Naive thymus-derived CD4-positive, alpha-beta T cell (primary cell): ENCODE measurements at regions not wholly inside any gene's neighbourhood (a gene's known extent, or its start where the extent isn't known, plus 50 kb on each side); places are given as distances from the start of the nearest gene placed in this dataset.

ENCODE experiments used
- ATAC-seq: fragments of 150-1000 bp; cut with Tn5 transposase; 2 replicates; pipeline ENCODE4 v1.10.0; 2021; ENCODE audit warnings: mild to moderate bottlenecking, moderate library complexity
- CTCF ChIA-PET: fragments of 350-600 bp; sonication (Branson Sonifier 250); formaldehyde crosslinking; loops from one replicate; lab custom pipeline; 2021; ENCODE audit warnings: antibody characterized with exemption; lab: Charles Lee
- POLR2A ChIA-PET: fragments of 350-600 bp; sonication (Branson Sonifier 250); formaldehyde crosslinking; loops from one replicate; lab custom pipeline; 2021; ENCODE audit warnings: antibody characterized with exemption, inconsistent platforms; lab: Charles Lee
- DNase-seq, 9 donors: peaks; one replicate each; pipeline versions ENCODE4 v3.0.0 to v3.0.0-alpha.2; 2020 to 2022; ENCODE audit warnings: mixed read lengths in 1 of 9
- H3K27ac ChIP-seq: one replicate; pipeline ENCODE4 v1.7.0; 2013; ENCODE audit warnings: mild to moderate bottlenecking, low read depth, low read length, moderate library complexity
- H3K27me3 ChIP-seq, 2 donors: one replicate each; pipeline ENCODE4 v1.7.0; 2013; ENCODE audit warnings: low read length in 2 of 2, mild to moderate bottlenecking in 2 of 2, moderate library complexity in 2 of 2; ENCODE audit not compliant: control insufficient read depth in 2 of 2, insufficient read depth in 2 of 2
- H3K36me3 ChIP-seq, 3 experiments: 1 replicate in 2 of 3; 2 replicates in 1 of 3; pipeline ENCODE4 v1.7.0; 2013; ENCODE audit warnings: low read length in 3 of 3, mild to moderate bottlenecking in 3 of 3, moderate library complexity in 1 of 3; ENCODE audit not compliant: insufficient read depth in 3 of 3, control insufficient read depth in 2 of 3
- H3K4me1 ChIP-seq, 2 donors: one replicate each; pipeline ENCODE4 v1.7.0; 2013; ENCODE audit warnings: low read length in 2 of 2, mild to moderate bottlenecking in 2 of 2, moderate library complexity in 1 of 2; ENCODE audit not compliant: control insufficient read depth in 2 of 2, insufficient read depth in 2 of 2
- H3K4me3 ChIP-seq: 2 replicates; pipeline ENCODE4 v1.7.0; 2013; ENCODE audit warnings: mild to moderate bottlenecking, low read length
- H3K9me3 ChIP-seq, 3 experiments: 1 replicate in 2 of 3; 2 replicates in 1 of 3; pipeline ENCODE4 v1.7.0; 2013; ENCODE audit warnings: low read length in 3 of 3; ENCODE audit not compliant: control insufficient read depth in 2 of 3
- H3K27ac Mint-ChIP-seq, 9 donors: one replicate each; pipeline ENCODE4 v1.8.0; 2020 to 2022; ENCODE audit warnings: mixed read lengths in 9 of 9, mild to moderate bottlenecking in 8 of 9, moderate library complexity in 5 of 9, inconsistent platforms in 2 of 9
- H3K27me3 Mint-ChIP-seq, 5 donors: one replicate each; pipeline ENCODE4 v1.8.0; 2021 to 2022; ENCODE audit warnings: mixed read lengths in 5 of 5, mild to moderate bottlenecking in 1 of 5
- H3K36me3 Mint-ChIP-seq, 5 donors: one replicate each; pipeline ENCODE4 v1.8.0; 2020 to 2022; ENCODE audit warnings: mixed read lengths in 5 of 5, mild to moderate bottlenecking in 3 of 5, inconsistent platforms in 1 of 5
- H3K4me1 Mint-ChIP-seq, 7 donors: one replicate each; pipeline ENCODE4 v1.8.0; 2020 to 2022; ENCODE audit warnings: mixed read lengths in 7 of 7, mild to moderate bottlenecking in 3 of 7, inconsistent platforms in 1 of 7
- H3K4me3 Mint-ChIP-seq, 10 donors: one replicate each; pipeline ENCODE4 v1.8.0; 2020 to 2022; ENCODE audit warnings: mild to moderate bottlenecking in 10 of 10, mixed read lengths in 10 of 10, moderate library complexity in 6 of 10, inconsistent platforms in 2 of 10
- H3K9me3 Mint-ChIP-seq, 11 donors: one replicate each; pipeline ENCODE4 v1.8.0; 2020 to 2022; ENCODE audit warnings: mixed read lengths in 11 of 11, mild to moderate bottlenecking in 4 of 11, inconsistent platforms in 1 of 11, moderate library complexity in 1 of 11
- intact Hi-C, 2 donors: fragments of 100-400 bp; cut with micrococcal nuclease; formaldehyde crosslinking; loops; one replicate each; pipeline ENCODE4 v1.15.1; 2023

DNA sequence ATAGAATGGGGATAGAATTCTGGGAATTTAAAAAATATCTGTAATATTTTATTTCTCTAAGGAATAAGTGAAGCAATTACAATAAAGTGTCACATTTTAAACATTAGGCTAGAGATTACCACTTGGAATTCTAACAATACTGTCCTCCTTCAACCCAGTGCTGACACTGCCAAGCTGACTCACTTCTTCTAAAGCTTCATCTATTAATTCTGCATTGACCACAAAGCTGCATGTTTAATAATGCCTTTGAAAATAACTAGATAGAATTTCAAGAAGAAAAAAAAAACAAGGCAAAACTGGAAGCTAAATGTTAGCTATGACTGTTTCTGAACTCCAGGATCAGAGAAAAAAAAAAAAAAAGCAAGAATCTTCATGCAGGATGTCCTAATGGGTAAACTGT lies 970.7 kb upstream of the FBXO33 start:
- H3K4me3 Mint-ChIP-seq: no peak overlapping the region
- CTCF ChIA-PET: no interaction called here
- no peak for DNase-seq
- H3K27me3 Mint-ChIP-seq: no peaks in the 10 kb centered on the region
- peaks cover 0 to 21% (median 0%) of the 10 kb centered on the region in 3 experiments for H3K9me3 ChIP-seq
- H3K4me1 ChIP-seq: no peaks in the 10 kb centered on the region
- no peaks in the 10 kb centered on the region for H3K36me3 ChIP-seq
- H3K4me1 Mint-ChIP-seq: no peaks in the 10 kb centered on the region
- H3K9me3 Mint-ChIP-seq: peaks cover 6 to 22% (median 12%) of the 10 kb centered on the region in 11 donors
- no peak overlapping the region for H3K27ac Mint-ChIP-seq
- POLR2A ChIA-PET: no interaction called here
- no peaks in the 10 kb centered on the region for H3K36me3 Mint-ChIP-seq
- H3K27me3 ChIP-seq: no peaks in the 10 kb centered on the region
- ATAC-seq: no peak
- intact Hi-C loops: no loop called here
- no peak overlapping the region for H3K4me3 ChIP-seq
- H3K27ac ChIP-seq: no peak overlapping the region

DNA sequence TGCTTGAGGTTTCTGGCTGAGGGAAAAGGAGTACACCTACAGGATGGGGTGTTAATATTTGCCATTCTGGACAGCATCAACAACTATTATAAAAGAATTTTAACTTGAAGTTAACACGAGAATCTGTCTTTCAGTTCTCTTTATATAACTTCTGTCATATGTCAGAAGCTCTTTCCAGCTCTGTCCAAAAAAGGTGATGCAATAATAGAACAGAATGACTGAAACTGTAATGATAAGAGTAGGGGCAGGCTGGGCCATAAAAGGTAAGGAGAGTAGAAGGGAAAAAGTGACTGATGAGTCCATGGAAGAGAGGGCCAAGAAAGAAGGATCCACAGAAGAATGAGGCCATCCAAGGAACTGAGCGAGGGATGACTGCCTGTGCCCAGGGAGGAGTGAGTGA lies 966.7 kb upstream of the FBXO33 start:
- CTCF ChIA-PET: no interaction called here
- H3K4me1 ChIP-seq: no peaks in the 10 kb centered on the region
- no peak overlapping the region for H3K27ac Mint-ChIP-seq
- no peaks in the 10 kb centered on the region for H3K36me3 ChIP-seq
- ATAC-seq (no peak), DNase-seq (no peak)
- POLR2A ChIA-PET: no interaction called here
- no peak overlapping the region for H3K27ac ChIP-seq
- H3K4me3 Mint-ChIP-seq: no peak overlapping the region
- H3K27me3 Mint-ChIP-seq: no peaks in the 10 kb centered on the region
- H3K27me3 ChIP-seq: no peaks in the 10 kb centered on the region
- intact Hi-C loops: no loop called here
- no peaks in the 10 kb centered on the region for H3K4me1 Mint-ChIP-seq
- H3K9me3 Mint-ChIP-seq: peaks cover 0 to 8% (median 0%) of the 10 kb centered on the region in 11 donors
- no peaks in the 10 kb centered on the region for H3K9me3 ChIP-seq
- H3K36me3 Mint-ChIP-seq: no peaks in the 10 kb centered on the region
- H3K4me3 ChIP-seq: no peak overlapping the region

DNA sequence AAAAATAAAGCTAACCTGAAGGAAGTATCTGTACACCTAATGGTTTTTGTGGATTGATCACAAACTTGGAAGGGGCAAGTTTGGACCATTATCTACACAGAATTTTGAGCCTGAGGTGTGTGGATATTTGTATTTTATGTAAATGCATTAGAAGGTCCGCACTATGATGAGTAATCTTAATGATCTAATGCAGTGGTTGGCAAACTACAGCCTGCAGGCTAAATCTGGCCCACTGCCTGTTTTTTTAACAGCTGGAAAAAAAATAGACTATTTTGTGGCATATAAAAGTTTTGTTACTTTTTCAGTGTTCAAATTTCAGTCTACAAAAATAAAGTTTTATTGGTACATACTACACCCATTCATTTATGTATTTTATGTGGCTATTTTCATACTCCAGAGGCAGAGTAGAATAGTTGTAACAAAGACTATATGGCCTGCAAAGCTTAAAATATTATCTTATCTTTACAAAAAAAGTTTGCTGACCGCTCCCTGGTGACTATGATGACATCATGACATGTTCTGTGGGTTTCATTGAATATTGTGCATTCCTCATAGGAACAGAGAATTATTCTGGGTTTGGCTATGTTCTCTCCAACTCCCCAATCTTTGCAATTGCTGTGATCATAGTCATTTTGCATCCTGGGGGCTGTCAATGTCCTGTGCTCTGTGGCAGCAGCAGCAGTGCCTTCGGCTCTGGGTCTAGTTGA lies 962.6 kb upstream of the FBXO33 start:
- intact Hi-C loops: no loop called here
- POLR2A ChIA-PET: no interaction called here
- Histone ChIP-seq H3K27ac (no peak overlapping the region), H3K4me1 (no peaks in the 10 kb centered on the region), H3K4me3 (no peak overlapping the region), H3K36me3 (no peaks in the 10 kb centered on the region), H3K9me3 (no peaks in the 10 kb centered on the region), H3K27me3 (no peaks in the 10 kb centered on the region)
- DNase-seq (no peak), ATAC-seq (no peak)
- Mint-ChIP-seq H3K27ac (no peak overlapping the region), H3K27me3 (no peaks in the 10 kb centered on the region), H3K36me3 (no peaks in the 10 kb centered on the region), H3K4me3 (no peak overlapping the region), H3K4me1 (no peaks in the 10 kb centered on the region), H3K9me3 (peaks cover 0 to 8% (median 0%) of the 10 kb centered on the region in 11 donors)
- CTCF ChIA-PET: no interaction called here

DNA sequence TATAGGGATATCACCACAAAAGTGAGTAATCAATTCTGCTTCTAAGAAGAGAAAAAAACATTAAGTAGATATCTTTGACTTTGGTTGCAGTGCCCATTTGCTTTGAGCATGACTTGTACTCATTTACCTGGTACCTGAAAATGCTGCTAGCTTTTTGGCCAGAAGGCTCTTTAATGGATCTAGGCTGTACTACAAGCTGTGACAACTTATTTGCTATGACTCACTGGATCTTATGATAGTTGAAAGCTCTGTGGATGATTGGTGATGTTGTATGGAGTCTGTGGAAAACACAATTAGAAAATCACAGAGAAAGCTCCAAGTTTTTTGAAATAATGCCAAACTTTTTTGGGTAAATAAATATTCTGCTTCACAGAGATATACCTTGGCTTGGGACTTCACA lies 960.9 kb upstream of the FBXO33 start:
- H3K4me3 ChIP-seq: no peak overlapping the region
- no peaks in the 10 kb centered on the region for H3K4me1 ChIP-seq
- H3K4me1 Mint-ChIP-seq: no peaks in the 10 kb centered on the region
- H3K9me3 ChIP-seq: no peaks in the 10 kb centered on the region
- H3K9me3 Mint-ChIP-seq: peaks cover 0 to 8% (median 0%) of the 10 kb centered on the region in 11 donors
- no peaks in the 10 kb centered on the region for H3K36me3 Mint-ChIP-seq
- POLR2A ChIA-PET: no interaction called here
- no peak overlapping the region for H3K27ac ChIP-seq
- H3K27me3 Mint-ChIP-seq: no peaks in the 10 kb centered on the region
- no peak for ATAC-seq
- H3K4me3 Mint-ChIP-seq: no peak overlapping the region
- DNase-seq: no peak
- no peak overlapping the region for H3K27ac Mint-ChIP-seq
- H3K27me3 ChIP-seq: no peaks in the 10 kb centered on the region
- no peaks in the 10 kb centered on the region for H3K36me3 ChIP-seq
- intact Hi-C loops: no loop called here
- CTCF ChIA-PET: no interaction called here

DNA sequence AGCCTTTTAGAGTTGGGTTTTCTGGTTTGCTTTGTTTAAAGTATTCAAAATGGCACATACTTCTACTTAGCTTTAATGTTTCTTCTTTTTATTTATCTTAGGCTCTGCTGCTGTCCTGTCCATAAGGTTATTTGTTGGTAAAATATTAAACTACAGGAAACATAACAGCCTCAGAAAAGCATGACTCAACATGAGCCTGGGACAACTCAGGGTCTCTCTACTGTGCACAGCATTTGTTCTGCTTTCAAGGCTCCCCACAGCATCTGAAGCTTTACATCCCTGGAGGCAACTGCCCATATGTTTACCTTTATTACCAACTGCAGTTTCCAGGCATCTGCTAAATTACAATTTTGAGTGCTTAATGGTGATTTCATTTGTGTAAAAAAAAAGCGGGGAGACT lies 954.2 kb upstream of the FBXO33 start:
- Histone ChIP-seq H3K9me3 (no peaks in the 10 kb centered on the region), H3K27me3 (no peaks in the 10 kb centered on the region), H3K4me1 (no peaks in the 10 kb centered on the region), H3K27ac (no peak overlapping the region), H3K36me3 (no peaks in the 10 kb centered on the region), H3K4me3 (no peak overlapping the region)
- intact Hi-C loops: no loop called here
- Mint-ChIP-seq H3K27me3 (peaks cover 0 to 5% (median 0%) of the 10 kb centered on the region in 5 donors), H3K27ac (no peak overlapping the region), H3K36me3 (no peaks in the 10 kb centered on the region), H3K4me3 (no peak overlapping the region), H3K4me1 (no peaks in the 10 kb centered on the region), H3K9me3 (peaks cover 0 to 11% (median 0%) of the 10 kb centered on the region in 11 donors)
- DNase-seq: no peak
- CTCF ChIA-PET: no interaction called here
- POLR2A ChIA-PET: no interaction called here
- no peak for ATAC-seq

DNA sequence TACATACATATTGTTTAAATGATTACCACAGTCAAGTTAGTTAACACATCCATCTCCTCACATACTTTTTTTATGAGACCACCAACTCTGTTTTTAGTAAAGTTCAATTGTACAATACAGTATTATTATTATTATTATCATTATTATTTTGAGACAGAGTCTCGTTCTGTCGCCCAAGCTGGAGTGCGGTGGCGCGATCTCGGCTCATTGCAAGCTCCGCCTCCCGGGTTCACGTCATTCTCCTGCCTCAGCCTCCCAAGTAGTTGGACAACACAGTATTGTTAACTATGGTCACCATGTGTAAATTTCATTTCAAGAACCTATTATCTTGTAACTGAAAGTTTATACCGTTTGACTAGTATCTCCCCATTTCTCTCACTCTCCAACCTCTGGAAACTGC lies 942.0 kb upstream of the FBXO33 start:
- Histone ChIP-seq H3K36me3 (no peaks in the 10 kb centered on the region), H3K27ac (no peak overlapping the region), H3K27me3 (no peaks in the 10 kb centered on the region), H3K4me3 (no peak overlapping the region), H3K9me3 (no peaks in the 10 kb centered on the region), H3K4me1 (no peaks in the 10 kb centered on the region)
- ChIA-PET CTCF (no interaction called here), POLR2A (no interaction called here)
- H3K27me3 Mint-ChIP-seq: no peaks in the 10 kb centered on the region
- H3K9me3 Mint-ChIP-seq: peaks cover 0 to 6% (median 2%) of the 10 kb centered on the region in 11 donors
- H3K36me3 Mint-ChIP-seq: no peaks in the 10 kb centered on the region
- DNase-seq: no peak
- H3K4me1 Mint-ChIP-seq: no peaks in the 10 kb centered on the region
- intact Hi-C loops: no loop called here
- H3K4me3 Mint-ChIP-seq: no peak overlapping the region
- no peak for ATAC-seq
- no peak overlapping the region for H3K27ac Mint-ChIP-seq

DNA sequence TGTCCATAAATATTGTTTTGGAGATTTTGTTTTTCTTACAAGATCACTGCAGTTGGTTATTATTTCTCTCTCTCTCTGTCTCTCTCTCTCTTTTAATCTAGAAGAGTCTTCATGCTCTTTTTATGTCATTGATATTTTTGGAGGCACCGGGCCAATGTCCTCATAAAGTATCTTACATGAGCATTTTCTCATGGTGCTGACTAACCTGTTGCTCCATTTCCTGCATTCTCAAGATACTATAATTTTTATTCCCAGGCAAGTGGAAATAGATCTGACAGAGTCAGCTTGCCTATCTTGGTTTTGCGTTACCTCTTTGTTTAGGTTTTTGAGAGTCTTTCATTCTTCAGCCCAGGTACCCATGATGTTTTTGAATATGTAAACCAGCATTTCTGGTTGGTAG lies 938.8 kb upstream of the FBXO33 start:
- H3K36me3 Mint-ChIP-seq: no peaks in the 10 kb centered on the region
- H3K36me3 ChIP-seq: no peaks in the 10 kb centered on the region
- peaks cover 0 to 14% (median 2%) of the 10 kb centered on the region in 11 donors for H3K9me3 Mint-ChIP-seq
- intact Hi-C loops: no loop called here
- no peaks in the 10 kb centered on the region for H3K27me3 ChIP-seq
- no peak overlapping the region for H3K27ac ChIP-seq
- no peak overlapping the region for H3K4me3 ChIP-seq
- peaks cover 0 to under 1% (median 0%) of the 10 kb centered on the region in 7 donors for H3K4me1 Mint-ChIP-seq
- H3K4me3 Mint-ChIP-seq: no peak overlapping the region
- CTCF ChIA-PET: no interaction called here
- POLR2A ChIA-PET: no interaction called here
- ATAC-seq (no peak), DNase-seq (no peak)
- H3K27me3 Mint-ChIP-seq: no peaks in the 10 kb centered on the region
- no peak overlapping the region for H3K27ac Mint-ChIP-seq
- H3K4me1 ChIP-seq: no peaks in the 10 kb centered on the region
- H3K9me3 ChIP-seq: no peaks in the 10 kb centered on the region
